ENCODE measurements at regions not wholly inside any gene's neighbourhood (a gene's known extent, or its start where the extent isn't known, plus 50 kb on each side); places are given as distances from the start of the nearest gene placed in this dataset.

DNA sequence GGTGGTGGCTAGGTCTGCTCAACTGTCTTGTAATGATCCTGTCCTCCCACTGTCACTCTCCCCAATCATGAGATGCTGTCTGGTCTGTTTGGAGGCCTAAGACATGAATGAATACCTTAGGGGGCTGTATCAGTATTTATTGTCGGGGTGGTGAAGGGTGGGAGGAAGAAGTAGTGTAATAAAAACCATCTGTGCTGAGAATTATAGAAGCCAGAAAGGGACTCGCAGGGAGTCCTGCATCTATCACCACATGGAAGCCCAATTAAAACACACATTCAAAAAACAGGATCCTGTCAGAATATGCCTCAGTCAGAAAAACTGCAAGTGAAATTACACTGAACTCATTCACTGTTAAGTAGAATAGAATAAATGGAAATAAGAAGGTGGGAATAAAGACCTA, 1134.3 kb upstream of the C9orf72 start:
- DNase-seq (ENCODE audit: low spot score) = no peak
- no peak for FAIRE-seq

- FAIRE-seq = no peak
- DNase-seq (ENCODE audit: low spot score) = no peak
Measured at GRCh38 chr9:28714188-28714587, 1140.9 kb upstream of the C9orf72 start.

DNA sequence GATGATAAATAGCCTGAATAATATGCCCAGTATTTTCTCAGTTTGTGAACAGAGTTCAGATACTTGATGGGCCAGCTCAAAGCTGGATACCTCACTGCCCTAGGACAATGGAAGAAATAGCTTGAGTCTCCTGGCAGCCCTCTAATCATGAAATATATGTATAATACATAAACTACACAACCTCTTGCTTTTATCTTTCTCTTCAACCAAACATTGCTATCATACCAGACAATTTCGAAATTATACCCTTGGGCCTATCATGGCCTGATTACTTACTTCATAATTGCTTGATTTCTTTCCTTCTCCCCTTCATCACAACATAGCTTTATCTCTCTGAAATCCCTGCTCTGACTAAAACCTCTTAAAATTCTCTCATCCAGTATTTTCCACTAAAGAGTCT, 1144.9 kb upstream of the C9orf72 start:
- FAIRE-seq = no peak

DNA sequence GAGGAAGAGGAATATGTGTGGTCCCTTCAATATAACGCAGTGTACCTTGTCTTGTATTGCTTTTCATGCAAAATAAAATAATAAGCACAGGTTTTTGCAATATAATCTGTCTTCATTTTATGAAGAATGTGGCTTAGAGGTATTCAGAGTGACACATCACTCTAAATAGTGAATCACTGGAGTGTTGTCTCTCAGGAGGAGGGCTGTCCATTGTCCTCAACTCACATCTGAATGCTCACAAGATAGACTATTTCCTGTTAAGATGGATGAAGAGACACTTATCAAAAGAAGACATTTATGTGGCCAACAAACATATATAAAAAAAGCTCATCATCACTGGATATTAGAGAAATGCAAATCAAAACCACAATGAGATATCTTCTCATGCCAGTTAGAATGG, 1147.5 kb upstream of the C9orf72 start:
- FAIRE-seq (no peak), DNase-seq (ENCODE audit: low spot score) (no peak)

More for the DNA sequence above, 1144.9 kb upstream of the C9orf72 start:
- DNase-seq (ENCODE audit: low spot score) = no peak

GRCh38 chr9:28730111-28730510, 1156.8 kb upstream of the C9orf72 start:
- no peak for DNase-seq (ENCODE audit: low spot score)
- no peak for FAIRE-seq

- FAIRE-seq (no peak), DNase-seq (ENCODE audit: low spot score) (no peak)
Measured at GRCh38 chr9:28735738-28736342, 1162.6 kb upstream of the C9orf72 start.

DNA sequence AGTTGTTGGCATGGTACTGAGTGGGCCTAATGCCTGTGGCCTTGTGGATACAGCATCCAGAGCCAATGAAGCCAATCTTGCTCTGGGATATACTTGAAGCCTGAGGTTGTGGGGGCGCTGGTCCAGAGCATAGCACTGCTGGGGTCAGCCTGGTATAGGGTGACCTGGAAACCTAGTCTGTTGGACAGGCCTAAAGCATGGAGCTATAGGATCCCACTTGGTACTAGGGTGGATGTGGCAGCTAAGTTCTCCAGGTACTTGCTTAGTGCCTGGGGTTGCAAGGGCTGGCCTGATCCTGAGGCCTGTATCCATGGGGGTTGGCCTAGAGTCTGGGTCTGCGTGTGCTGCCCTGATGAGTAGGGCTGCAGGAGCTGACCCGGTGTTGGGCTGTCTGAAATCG, 1168.2 kb upstream of the C9orf72 start:
- DNase-seq (ENCODE audit: low spot score) (no peak), FAIRE-seq (no peak)

DNA sequence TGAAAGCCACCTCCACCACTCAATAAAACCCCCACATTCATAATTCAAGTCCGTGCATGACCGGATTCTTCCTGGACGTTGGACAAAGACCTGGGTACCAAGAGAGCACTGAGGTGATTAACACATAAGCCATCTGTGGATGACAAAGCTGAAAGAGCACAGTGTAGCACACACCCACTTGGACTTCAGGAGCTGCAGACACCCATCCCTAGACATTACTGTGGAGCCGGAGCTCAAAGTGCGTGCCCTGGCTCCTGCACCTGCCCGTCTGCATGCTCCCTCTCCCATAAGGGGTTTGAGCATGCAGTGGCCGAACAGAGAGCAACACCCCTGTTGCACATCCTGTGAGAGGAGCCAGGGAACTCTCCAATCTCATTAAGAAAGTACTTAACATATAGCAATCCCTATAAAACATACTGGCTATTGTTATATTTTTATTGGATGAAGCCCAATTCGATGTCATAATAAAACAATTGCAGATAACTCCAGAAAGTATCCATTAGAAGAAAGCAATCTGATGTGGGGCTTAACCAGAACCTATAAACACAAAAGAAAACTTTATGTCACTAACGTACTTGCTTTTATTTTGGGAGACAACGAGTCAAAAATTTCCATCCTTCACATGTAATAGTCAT, 1174.2 kb upstream of the C9orf72 start:
- FAIRE-seq = no peak
- DNase-seq (ENCODE audit: low spot score) = no peak

DNA sequence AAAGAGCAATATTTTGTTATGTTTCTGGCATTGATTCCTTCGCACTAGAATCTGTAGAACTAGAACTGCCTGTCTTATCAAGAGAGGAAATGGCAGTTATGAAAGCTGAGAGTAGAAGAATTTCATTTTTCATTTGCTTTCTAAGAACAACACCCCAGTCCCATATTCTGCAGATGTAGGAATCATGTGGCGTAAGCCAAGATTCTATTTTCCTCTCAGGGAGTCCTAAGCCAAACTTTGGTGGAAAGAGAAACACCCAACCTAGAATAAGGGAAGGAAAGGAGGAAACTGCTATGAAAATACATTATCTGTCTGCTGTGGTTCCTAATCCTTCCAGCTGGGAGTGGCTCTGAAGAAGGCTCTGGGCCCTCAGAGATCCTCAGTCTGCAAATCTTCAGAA, 1176.9 kb upstream of the C9orf72 start:
- FAIRE-seq = no peak
- DNase-seq (ENCODE audit: low spot score) = no peak

- FAIRE-seq (no peak), DNase-seq (ENCODE audit: low spot score) (no peak)
Measured at GRCh38 chr9:28758341-28758740, 1185.1 kb upstream of the C9orf72 start.

DNA sequence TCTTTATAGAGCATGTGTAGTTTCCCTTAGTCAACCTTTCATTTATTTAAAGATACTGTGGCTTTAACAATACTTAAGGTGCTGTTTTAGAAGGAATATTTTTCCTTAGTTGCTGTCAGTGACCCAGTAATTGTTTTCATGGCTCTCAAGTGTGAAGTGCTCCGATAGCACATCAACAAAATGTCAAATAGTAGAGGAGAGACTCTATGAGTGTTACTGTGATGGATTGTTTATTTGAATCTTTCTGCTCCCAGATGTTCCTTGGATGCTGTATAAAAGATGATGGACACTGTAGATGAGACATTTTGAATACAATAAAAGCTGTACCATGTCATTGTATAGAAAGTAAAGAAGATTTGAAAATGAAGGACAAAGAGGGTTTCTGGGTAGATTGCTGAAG, 1185.7 kb upstream of the C9orf72 start:
- DNase-seq (ENCODE audit: low spot score) = no peak
- no peak for FAIRE-seq

DNA sequence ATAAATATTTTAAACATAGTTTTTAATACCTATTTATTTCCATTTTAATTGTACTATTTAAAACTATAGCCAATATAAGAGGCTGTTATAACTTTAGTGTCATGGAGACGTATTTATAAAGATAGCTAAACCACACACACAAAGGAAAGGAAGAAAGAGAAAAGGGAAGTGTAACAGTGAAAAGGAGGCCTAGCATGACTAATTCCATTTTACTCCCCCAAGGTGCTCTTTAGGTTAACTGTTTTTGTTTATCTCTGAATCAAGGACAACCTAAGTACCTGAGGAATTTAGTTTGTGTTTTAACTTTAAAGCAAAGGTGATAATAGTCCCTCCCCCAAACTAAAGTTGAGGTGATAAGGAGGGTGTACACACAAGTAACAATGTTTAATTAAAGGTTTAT, 1188.9 kb upstream of the C9orf72 start:
- no peak for FAIRE-seq
- DNase-seq (ENCODE audit: low spot score) = no peak

- no peak for DNase-seq (ENCODE audit: low spot score)
- FAIRE-seq = no peak
Measured at GRCh38 chr9:28764532-28764931, 1191.3 kb upstream of the C9orf72 start.

GRCh38 chr9:28770226-28770625, 1196.9 kb upstream of the C9orf72 start:
- DNase-seq (ENCODE audit: low spot score) (no peak), FAIRE-seq (no peak)

DNA sequence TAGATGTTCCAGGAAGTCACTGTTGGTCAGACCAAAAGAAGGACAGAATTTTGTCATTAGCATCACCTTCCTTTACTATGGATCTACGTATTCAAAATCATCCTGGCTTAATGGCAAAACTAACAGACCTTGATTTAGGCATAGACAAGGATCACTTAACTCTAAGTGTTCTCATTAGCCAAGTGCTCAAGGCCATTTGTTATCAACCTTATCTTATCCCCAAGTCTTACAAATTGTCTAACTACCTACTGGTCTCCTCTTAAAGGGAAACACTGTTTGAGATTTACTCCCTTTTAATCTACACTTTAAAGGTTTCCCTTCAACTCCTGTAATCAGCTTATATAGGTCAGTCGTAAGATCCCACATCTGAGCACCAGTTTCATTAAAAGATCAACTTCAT, 1197.5 kb upstream of the C9orf72 start:
- no peak for FAIRE-seq

DNA sequence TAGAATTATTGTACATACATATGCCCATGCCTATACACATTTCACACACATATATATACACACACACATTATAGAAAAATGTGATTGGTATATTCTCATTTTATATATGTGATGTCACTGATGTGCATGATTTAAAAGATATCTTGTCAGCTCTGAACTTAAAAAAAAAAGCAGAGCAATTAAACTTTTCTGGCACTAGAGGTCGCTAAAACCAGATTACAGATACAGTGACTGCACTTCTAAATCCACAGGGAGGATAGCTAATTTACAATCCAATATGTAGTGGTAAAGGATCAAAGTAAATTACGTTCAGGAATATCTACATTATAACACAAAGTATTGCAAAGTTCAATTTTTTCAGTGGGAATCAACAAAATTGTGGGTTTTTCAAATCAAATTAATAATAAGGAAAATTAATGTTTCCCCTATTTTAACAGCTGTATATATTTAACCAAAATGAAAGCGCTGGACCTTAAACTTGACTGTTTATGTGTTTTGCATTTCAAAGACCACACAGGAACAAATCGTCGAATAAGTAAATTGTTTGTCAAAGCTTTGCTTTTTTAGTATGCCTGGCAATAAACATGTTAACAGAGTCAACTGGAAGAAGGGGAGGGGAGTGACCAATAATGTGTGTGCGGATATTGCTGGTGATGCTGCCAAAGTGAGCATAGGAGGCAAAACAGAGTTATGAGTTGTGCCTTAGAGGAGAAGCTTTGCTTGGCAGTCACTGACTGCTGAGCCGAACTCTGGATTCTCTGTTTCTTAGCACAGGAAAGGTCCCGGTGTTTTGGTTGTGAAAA, 1201.4 kb upstream of the C9orf72 start:
- FAIRE-seq (peak; percentile 73), DNase-seq (ENCODE audit: low spot score) (peak; percentile 30)

More for the DNA sequence above, 1197.5 kb upstream of the C9orf72 start:
- no peak for DNase-seq (ENCODE audit: low spot score)

DNA sequence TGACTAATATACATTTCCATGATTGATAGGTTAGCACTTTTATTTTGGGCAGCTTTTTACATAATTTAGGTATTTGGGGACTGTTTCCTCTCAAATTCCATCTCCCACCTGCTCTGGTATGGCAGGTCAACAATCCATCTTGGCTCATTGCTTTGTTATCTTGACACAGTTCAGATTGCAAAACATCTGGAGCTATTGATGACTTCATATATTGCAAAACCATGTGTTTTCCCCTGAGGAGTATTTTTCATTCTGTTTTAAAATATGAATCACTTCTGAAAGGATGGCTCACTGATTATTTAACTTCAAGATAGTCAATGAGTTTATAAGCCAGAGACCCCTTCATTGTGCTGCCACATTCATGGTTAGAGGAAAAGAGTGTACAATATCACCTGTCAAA, 1206.0 kb upstream of the C9orf72 start:
- FAIRE-seq (no peak), DNase-seq (ENCODE audit: low spot score) (no peak)

DNA sequence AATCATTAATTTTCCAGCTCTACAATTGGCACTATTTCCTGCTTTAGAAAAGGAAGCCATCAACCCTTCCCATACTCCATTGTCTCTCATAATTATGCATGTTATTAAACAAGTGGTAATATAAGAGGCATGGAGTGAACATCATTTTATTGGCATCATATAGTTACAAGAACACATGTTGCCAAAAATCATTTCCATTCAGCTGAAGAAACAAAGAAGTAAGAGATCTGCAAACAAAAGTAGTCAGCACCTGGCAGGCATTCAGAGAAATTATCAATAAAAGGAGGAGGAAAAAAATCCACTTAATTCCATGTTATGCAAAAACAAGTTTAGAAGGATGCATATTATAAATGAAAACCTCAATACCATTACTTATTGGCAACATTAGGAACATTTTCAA, 1208.2 kb upstream of the C9orf72 start:
- FAIRE-seq = no peak

GRCh38 chr9:28782630-28783029, 1209.3 kb upstream of the C9orf72 start:
- DNase-seq (ENCODE audit: low spot score) (no peak), FAIRE-seq (no peak)

More for the DNA sequence above, 1208.2 kb upstream of the C9orf72 start:
- DNase-seq (ENCODE audit: low spot score) = no peak

DNA sequence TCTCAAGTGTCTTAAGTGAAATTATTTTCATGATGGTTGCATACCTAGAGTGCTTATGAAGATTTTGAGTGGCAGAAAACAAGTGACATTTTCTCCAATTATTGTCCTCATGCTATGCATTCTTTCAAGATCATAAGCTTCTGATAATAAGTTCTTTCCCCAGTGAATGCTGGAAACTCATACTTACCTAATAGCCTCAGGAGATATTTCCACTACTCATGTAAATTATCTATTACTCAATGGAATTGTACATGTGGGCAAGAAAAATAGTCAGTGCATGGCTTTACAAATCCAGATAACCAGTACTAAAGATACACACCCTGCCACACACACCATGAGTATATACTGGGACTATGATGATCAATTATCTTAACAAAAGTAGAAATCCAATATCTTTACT, 1219.4 kb upstream of the C9orf72 start:
- FAIRE-seq = no peak
- DNase-seq (ENCODE audit: low spot score) = no peak

DNA sequence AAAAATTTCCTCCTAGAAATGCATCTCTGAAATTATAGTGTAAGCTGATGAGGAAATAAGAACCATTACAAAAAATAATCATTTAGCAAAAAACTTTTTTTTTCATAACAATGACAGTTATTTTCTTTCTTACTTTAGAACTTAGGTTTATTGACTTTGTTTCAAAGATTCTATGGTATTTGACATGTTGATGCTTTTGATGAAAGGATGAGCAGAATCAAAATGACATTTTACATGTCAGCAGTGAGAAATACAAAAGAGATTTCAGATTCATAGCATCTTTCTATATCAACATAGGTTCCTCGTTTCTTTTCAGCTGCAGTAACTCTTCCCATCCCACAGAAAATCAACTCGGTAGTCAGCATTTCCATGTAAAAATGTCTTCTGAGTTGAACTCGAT, 1226.6 kb upstream of the C9orf72 start:
- DNase-seq (ENCODE audit: low spot score) (no peak), FAIRE-seq (no peak)

DNA sequence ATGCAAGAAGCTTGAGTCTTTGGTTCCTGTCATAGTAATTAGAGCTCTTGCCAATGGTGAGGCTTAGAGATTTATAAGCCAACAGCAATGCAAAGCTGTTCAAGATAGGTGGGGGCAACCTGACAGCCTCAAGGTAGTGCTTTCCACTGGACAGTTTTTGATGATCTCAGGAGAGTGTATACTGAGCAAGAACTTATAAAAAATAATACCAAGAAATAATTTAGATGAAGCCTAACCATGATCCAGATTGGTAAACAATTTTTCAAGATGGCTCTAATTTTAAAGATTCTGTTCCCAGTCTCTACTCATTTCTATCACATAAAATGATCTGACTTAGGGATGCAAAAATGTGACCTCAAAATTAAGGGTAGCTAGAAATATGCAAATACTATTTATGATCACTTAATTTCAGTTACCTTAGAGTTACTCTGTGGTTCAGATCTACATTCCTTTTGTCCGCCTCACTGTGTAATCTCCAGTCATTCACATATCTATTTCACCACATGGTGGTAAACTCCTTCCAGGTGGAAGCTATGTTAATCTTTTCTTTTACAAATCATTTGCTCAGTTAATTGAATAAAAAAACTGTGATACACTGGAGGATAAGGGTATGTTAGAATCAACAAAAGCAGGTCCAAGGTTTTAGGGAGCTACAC, 1228.0 kb upstream of the C9orf72 start:
- DNase-seq (ENCODE audit: low spot score) = peak; percentile 48
- peak; percentile 79 for FAIRE-seq

Data from RCC 7860 (cell line).